ENCODE measurements at regions not wholly inside any gene's neighbourhood (a gene's known extent, or its start where the extent isn't known, plus 50 kb on each side); places are given as distances from the start of the nearest gene placed in this dataset.
"Not testable (repeated sequence)": the region's sequence is repeated elsewhere in the genome, so short reads cannot be mapped to it uniquely, and the experiment has no call there.

DNA sequence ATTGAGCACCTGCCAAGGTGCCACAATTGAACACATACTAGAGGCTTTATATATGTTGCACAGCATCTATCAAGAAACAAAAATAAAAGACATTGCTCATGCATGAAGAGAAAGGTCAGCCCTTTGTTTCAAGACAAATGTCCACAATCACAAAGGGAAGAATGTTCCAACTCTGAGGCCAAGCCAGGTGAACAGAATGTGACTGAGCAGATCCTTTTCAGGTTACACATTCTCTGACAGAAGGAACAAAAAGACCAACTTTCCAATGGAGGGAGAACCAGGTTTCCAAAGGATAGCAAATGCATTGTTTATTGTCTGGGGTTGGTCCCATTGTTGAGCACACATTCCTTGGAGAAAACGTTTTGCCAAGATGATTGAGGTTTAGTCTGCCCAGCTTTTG, 50.2 kb upstream of the FAM174B start:
- DNase-seq, result no peak

DNA sequence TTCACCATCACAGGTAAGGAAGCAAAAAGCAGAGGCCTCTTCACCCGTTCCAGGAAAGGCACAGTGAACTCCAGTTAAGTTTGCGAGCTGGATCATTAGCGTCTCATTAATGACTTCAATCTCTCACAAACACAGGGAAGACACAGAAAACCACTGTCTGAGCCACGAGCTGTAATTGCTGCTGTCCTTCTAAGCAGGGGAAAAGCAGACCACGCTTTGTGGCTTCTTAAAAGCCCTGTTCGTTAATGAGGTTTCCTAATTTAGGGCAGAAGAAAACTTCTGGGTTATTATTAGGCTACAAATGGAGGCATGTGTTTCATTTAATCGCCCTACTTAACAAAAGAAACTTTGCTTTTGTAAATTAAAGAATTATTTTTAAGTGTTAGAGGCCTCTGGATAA, 50.6 kb upstream of the FAM174B start:
- DNase-seq, result no peak

DNA sequence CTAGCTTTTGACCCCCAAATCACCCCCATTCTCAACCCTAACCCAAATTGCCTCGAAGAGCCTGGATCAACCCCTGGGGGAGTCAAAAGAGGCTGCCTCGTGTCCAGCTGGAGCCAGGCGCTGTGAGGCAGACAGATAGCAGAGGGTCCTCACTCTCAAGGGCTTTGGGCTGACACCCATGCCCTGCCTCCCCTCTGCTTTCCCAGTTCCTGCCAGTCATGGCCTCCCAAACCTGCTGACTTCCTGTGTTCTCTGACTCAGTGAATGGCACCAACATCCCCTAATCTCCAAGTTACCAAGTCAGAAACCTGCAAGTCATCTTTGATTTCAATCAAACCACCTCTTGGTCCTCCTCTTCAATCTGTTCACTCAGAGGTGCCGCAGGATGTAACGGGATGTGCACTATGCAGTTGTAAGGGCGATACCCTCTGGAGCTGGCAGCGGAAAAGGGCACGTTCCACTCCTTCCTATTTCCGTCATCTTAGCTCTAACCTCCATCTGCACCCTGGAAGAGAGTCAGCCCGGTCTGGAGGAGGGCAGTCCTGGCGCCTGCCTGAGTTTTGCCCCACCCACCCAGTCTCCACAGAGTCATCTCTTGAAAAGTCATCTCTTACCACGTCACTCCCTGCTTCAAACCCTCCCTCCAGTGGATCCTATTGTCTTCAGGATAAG, 52.4 kb upstream of the FAM174B start:
- DNase-seq, result no peak

DNA sequence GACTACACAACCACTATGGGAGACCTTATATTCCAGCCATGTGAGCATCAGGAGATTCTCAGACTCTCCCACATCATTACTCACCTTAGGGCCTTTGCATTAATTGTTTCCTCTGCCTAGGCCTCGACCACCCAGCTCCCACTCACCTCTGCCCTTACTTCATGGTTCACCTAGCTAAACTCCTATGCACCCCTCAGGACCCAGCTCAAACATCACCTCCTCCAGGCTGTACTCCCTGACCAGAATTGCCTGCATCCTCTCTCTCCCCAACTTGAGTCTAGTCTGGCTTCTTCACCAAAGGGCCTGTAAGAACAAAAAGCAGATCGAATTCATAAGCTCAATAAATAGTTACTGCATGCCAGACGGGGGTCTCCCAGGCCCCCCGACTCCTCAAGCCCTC, 53.1 kb upstream of the FAM174B start:
- DNase-seq, result no peak

DNA sequence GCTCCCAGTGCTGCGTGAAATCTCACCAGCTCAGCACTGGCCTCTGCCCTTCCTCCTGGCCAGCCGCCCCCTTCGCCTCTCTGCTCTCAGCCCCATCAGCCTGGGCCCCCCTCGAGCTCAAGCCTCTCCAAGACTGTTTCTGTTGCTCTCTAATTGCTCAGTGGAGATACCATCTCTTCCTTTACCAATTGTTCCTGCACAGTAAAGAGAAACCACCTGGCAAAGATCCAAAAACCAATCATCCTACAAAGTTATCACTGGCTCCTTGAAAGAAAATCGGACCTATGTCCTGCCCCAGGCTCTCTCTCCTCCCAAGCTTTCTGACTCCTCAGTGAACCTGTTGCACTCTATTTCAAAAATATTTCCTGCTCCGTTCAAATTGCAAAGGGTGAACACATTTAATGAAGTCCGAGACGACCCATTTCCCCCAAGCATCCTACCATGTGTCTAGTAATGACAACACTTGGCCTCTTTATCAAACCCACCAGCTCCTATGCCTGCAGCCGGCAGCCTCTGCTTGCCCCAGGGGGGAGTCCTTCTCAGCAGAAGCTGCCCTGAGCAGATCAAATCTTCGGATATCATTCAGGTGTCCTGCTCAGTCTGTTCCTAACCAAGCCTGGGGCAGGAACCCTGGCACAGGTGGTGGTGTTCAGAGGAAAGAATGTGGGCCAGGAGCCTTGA, 53.7 kb upstream of the FAM174B start:
- DNase-seq, result no peak

DNA sequence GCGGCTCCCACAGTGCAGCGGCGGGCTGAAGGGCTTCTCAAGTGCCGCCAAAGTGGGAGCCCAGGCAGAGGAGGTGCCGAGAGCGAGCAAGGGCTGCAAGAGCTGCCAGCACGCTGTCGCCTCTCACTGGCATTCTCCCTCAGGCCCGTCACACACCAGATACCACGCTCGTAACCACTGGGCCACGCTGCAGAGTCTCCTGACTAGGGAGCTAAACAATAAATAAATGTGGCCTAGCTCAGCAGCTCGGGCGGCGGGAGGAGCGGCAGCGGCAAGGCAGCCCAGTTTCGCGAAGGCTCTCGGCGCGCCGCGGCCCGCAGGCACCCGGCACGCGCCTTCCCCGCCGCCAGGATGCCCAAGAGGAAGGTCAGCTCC, 55.9 kb upstream of the FAM174B start:
- no peak for DNase-seq

DNA sequence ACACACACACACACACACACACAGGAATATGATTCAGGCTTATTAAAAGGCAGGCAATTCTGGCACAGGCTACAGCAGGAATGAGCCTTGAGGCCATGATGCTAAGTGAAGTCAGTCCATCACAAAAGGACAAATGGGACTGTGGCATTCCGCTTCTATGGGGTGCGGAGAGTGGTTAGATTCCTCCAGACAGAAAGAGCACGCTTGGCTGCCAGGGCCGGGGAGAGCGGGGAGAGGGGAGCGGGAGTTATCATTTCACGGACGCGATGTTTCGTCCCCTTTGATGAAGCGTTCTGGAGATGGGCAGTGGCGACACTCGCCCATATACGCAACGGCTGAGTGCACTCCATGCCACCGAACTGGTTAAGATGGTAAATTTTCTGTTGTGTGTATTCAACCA, 58.5 kb upstream of the FAM174B start:
- no peak for DNase-seq

DNA sequence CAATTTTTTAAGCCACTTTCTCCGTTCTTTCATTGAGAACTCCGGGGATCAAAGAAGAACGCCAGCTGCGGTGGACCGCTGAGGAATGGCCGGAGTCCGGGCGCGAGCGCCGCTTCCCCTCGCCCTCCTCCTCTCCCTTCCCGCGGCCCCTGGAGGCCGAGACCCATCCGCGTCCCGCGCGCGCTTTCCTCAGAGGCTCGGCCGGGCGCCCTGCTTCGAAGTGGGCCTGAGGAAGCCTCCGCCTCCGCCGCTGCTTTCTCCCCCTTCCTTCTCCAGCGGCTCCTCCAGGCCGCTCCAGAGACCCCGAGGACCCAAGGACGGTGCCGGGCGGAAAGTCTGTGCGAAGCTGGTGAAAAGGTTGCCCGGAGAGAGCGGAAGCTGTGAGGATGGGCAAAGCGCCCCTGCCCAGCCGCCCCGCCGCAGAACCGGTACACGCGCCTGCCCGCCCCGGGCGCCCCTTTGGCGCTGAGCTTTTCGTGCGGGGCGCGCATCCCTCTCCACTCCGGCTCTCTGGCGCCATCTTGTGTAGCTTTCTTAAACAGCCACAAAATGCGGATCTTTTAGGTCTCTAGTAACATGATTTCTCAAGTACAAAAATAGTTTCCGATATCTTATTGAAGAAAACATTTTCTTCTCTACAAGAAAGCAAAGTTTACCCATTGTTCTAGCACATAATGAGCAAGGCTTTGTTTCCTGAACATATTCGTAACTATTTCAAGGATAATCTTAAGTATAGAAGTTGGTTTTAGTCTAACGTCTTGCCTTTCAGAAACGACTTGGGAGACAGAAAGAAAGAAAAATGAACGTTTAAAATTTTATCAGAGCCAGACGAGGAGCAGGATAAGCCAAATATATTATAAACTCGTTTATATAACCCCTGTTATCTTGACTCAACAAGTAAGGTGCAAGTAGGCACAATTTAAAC, 59.2 kb upstream of the FAM174B start:
- DNase-seq, result peak; percentile 74

DNA sequence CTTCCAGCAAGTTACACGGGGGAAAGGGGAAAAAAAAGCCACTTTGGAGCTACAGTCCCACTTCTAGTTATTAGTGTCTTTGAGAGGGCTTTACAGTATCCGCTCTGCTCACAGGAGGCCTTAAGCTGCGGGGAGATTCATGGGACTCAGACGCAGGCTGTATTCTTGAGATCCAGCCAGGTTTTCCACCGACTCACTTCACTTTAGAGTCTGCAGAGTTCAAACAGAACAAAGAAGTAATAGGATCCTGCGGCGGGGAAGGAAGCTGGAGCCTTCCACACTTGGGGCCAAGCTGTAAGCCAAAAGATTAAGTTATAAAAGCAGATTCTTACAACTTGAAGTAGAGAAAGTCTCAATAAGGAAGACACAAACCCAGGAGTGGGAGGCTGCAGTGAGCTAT, 60.2 kb upstream of the FAM174B start:
- DNase-seq, result no peak

DNA sequence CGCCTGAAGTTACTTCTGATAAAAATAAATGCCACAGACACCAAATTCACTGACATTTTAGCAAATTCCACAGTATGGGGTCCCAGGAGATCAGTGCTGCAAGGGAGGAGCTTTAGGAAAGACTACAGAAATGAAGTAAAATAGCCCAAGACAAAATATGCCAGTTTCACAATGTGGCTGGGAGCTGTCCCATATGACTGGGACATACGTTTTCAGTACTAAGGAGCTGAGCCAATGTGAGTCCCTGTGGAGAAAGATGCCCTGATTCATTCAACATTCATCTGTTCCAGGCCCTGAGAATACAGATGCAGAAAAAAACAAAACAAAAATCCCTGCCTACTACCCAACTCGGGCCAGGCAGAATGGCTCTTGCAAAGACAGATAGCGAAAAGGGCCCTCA, 63.4 kb upstream of the FAM174B start:
- DNase-seq, result no peak

DNA sequence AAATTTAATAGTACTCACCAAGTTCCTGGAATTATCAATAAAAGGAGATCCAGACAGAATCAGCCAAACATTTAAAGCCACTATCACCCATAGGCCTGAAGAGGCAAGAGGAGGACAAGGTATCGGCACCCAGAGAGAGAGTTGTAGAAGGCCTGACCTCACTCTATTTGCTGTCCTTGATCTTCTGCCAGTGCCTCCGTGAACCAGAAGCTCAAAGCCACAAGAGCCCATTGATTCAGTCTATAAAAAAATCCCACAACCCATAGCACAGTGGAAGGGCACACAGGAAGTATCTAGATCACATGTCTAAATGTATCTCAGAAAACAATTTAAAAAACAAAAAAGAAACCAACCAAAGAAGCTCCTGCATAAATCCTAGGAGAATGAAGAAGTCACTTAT, 68.6 kb upstream of the FAM174B start:
- DNase-seq, result no peak

DNA sequence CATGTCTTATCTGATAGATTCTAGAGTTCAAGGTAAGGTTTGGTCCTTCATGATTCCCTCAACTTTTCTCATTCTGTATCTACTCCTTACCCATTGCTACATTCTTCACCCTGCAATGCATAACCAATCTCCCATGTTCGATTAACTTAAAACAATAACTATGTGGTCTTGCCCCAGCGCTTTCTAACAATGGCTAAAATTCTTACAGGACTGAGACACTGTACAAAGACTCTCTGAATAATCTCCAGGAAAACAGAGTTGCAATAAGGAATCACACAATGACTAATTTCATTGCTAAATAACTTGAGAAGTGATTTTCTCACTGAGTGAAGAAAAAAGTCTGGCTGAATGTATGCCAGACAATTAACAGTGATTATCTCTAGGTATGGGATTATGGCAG, 69.6 kb upstream of the FAM174B start:
- DNase-seq, result no peak

DNA sequence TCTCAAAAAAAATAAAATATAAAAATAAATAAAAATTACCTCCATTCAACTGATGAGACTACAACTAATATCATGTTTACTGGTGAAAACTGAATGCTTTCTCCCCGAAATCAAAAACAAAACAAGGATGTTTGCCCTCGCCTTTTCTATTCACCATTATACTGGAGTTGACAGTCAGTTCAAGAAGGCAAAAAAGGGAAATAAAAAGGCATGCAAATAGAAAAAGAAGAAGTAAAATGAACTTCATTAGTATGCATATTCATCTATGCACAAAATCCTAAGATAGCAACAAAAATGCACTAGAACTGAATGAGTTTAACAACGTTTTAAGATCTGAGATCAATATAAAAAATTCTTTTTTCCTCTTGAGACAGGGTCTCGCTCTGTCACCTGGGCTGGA, 72.7 kb upstream of the FAM174B start:
- DNase-seq, result no peak

DNA sequence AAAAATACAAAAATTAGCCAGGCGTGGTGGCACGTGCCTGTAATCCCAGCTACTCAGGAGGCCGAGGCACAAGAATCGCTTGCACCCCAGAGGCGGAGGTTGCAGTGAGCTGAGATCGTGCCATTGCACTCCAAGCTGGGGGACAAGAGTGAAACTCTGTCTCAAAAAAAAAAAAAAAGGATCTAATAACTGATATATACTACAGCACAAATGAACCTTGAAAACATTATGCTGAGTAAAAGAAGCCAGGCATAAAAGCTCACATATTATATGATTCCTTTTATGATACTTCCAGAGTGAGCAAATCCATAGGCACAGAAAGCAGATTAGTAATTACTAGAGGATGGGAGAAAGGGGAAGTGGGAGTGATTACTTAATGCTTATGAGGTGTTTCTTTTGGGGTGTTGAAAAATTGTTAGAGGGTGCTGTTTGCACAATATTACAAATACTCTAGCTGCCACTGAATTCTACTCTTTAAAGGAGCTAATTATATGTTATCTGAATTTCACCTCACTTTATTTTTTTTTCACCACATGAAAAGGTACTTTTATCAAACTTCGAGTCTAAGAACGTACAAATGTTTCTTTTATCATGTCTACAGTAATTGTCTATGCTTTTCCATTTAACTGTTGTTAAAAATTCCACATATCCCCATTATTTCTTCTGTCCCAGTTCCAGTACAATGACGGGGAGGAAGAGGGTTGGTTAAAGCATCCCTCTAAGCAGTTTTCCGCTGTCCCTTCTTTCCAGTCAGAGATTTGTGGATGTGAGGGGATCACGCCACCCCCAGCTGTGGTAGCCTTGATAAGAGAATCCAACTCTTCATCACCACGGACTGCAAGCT, 77.7 kb upstream of the FAM174B start:
- DNase-seq, result no peak

DNA sequence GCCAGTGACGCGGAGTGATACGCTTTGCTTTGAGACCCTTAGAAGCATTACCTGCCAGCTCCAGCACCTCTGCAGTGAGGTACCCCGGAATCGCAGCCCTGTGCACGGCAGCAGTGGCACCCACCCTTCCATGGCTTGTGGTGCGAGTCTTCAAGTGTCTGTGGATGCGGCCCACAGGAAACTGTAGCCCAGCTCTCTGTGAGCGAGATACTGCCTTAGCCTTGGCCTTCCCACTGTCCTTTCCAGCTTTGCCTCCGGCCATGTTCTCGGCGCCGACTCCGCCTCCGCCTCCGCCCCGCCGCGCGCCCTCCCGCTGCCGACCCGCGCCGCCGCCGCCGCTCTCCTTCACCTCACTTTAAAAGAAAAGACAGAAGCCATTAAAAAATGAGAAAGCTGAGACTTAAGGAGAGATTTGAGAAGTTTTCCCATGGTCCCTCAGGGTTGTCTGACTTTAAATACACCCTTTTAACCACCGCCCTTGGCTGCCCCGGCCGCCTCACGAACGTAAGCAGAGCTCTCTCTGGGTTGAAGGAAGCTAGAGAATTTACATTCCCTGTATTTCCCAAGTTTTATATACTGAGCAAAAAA, 78.5 kb upstream of the FAM174B start:
- DNase-seq, result peak; percentile 40

DNA sequence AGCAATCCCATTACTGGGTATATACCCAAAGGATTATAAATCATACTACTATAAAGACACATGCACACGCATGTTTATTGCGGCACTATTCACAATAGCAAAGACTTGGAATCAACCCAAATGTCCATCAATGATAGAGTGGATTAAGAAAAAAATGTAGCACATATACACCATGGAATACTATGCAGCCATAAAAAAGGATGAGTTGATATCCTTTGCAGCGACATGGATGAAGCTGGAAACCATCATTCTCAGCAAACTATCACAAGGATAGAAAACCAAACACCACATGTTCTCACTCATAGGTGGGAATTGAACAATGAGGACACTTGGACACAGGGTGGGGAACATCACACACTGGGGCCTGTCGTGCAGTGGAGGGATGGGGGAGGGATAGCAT, 83.7 kb upstream of the FAM174B start:
- DNase-seq, result not testable (repeated sequence)

DNA sequence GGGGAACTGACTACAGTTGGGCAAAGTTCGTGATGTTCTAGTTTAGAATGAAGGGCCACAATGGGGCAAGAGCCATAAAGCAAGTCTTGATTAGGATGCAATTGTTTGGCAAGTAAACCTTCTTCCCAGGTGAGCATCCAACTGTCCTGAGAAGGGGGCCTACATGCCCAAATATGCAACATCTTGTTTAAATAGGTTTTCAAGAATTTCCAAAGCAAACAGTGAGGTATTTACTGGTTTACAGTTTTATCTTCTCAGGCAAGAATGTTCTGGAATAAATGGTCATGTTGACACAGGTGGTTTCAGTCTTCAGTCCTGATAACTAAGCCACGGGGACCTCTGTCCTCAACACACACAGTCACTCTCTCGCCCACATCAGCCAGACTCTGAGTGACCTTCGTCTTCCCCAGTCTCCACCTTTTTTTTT, 90.3 kb upstream of the FAM174B start:
- DNase-seq, result no peak

DNA sequence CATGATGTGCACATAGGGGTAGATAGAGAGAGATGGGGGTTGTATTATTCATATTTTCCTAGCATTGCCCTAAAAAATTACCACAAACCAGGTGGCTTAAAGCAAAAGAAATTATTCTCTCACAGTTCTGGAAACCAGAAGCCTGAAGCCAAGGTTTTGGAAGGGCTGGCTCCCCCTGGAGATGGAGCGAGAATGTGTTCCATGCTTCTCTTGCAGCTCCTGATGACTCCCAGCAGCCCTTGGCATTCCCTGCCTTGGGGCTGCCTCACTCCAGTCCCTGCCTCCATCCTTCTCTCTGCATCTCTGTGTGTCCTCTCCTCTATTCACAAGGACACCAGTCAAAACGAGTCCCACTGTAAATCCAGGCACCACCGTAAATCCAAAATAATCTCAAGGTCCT, 91.5 kb upstream of the FAM174B start:
- DNase-seq, result no peak

DNA sequence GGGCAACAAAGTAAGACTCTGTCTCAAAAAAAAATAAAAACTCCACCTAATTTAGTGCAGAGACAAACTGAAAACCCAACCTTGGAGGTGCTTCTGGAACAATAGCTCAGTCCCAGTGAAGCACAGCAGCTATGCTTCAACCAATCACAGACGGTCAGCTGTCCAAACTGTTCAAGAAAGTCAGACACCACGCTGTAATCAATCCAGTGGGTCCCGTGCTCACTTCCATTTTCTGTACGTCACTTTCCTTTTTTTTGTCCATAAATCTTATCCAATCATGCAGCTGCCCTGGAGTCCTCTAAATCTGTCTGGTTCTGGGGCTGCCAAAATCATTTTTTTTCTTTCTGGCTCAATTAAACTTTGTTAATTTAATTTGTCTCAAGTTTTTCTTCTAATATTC, 93.6 kb upstream of the FAM174B start:
- no peak for DNase-seq

DNA sequence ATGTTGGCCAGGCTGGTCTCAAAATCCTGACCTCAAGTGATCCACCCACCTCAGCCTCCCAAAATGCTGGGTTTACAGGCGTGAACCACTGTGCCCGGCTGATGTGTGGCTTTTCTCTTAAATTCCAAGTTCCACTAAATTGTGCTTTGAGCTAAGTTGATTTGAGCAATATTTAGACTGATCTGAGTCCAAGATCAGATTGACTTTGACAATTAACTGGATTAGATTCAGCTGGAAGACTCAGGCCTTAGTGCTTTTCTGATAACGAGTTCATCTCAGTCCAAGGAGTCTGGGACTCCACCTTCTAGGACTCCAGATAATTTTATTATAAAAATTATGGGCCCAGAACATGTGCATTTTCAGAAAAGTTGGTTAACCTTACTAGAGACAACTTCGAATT, 94.4 kb upstream of the FAM174B start:
- no peak for DNase-seq

DNA sequence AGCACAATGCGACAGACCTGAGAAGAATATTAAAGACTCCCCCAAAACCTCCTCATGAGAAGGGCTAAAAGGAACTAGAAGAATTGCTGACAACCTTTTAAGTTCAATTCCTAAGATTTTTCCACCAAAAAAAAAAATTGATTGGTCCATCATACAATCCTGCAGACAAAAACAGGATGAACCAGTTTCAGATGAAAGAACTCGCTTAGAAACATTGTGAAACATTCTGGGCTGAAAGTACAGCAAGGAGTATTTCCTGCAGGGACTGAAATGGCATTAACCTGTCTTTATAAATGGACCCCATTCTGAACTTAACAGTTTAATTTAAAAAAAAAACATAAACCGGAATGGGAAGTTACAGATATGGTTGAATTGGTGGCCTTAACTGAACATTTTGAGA, 96.0 kb upstream of the FAM174B start:
- no peak for DNase-seq

DNA sequence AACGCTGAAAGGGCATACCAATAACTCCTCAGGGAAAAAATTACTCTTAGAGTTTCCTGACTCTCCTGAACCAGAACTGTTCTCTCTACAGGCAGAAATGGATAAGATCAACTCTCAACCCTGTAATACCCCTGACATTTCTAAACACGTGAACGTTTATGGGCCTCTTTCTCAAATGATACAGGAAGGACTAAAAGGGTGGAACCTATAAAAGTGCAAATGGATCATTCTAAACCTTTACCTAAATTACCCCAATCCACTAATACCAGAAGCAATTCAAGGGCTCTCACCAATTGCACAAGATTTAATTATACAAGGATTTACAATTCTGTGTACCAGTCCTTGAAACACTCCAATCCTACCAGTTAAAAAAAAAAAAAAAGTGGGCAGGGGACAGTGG, 98.0 kb upstream of the FAM174B start:
- DNase-seq, result peak; percentile 22

DNA sequence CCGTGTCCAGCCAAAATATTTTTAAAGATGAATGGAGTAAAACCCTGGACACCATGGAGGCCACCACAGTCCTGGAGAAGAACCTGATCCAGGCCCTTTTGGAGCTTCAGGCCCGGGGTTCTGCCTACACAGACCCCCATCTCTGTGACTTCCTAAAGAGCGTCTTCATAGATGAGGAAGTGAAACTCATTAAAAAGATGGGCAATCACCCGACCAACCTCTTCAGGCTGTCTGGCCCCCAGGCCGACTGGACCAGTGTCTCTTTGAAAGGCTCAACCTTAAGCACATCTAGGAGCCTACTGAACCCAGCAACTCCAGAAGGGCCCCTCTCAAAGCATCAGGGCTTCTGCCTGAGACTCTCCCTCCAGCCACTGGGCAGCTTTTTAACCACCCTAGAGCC, 107.9 kb upstream of the FAM174B start:
- DNase-seq, result no peak

Measured in NCI-H1436 (cell line).